Activated CD4-positive, alpha-beta memory T cell treated with anti-CD3 and anti-CD28 coated beads for 36 hours (primary cell): ENCODE measurements at regions not wholly inside any gene's neighbourhood (a gene's known extent, or its start where the extent isn't known, plus 50 kb on each side); places are given as distances from the start of the nearest gene placed in this dataset.
"Not testable (repeated sequence)": the region's sequence is repeated elsewhere in the genome, so short reads cannot be mapped to it uniquely, and the experiment has no call there.

Experiments
- CTCF ChIA-PET: fragments of 350-600 bp; sonication (Branson Sonifier 250); formaldehyde crosslinking; loops from one replicate; lab custom pipeline; 2021; ENCODE audit warnings: antibody characterized with exemption, inconsistent platforms; lab: Charles Lee
- POLR2A ChIA-PET: fragments of 350-600 bp; sonication (Branson Sonifier 250); formaldehyde crosslinking; loops from one replicate; lab custom pipeline; 2021; ENCODE audit warnings: antibody characterized with exemption; lab: Charles Lee
- DNase-seq: peaks from one replicate; pipeline ENCODE4 v3.0.0-alpha.2; 2020
- H3K27ac Mint-ChIP-seq: one replicate; pipeline ENCODE4 v1.8.0; 2021; ENCODE audit warnings: mixed read lengths
- H3K27me3 Mint-ChIP-seq: one replicate; pipeline ENCODE4 v1.8.0; 2021; ENCODE audit warnings: mixed read lengths
- H3K36me3 Mint-ChIP-seq: one replicate; pipeline ENCODE4 v1.8.0; 2021; ENCODE audit warnings: mixed read lengths
- H3K4me1 Mint-ChIP-seq: one replicate; pipeline ENCODE4 v1.8.0; 2021; ENCODE audit warnings: low read depth, mixed read lengths
- H3K4me3 Mint-ChIP-seq: one replicate; pipeline ENCODE4 v1.8.0; 2021; ENCODE audit warnings: mild to moderate bottlenecking, mixed read lengths
- H3K9me3 Mint-ChIP-seq: one replicate; pipeline ENCODE4 v1.8.0; 2021; ENCODE audit warnings: mixed read lengths
- intact Hi-C: fragments of 100-400 bp; cut with micrococcal nuclease; formaldehyde crosslinking; loops from one replicate; pipeline ENCODE4 v1.15.1; 2023

DNA sequence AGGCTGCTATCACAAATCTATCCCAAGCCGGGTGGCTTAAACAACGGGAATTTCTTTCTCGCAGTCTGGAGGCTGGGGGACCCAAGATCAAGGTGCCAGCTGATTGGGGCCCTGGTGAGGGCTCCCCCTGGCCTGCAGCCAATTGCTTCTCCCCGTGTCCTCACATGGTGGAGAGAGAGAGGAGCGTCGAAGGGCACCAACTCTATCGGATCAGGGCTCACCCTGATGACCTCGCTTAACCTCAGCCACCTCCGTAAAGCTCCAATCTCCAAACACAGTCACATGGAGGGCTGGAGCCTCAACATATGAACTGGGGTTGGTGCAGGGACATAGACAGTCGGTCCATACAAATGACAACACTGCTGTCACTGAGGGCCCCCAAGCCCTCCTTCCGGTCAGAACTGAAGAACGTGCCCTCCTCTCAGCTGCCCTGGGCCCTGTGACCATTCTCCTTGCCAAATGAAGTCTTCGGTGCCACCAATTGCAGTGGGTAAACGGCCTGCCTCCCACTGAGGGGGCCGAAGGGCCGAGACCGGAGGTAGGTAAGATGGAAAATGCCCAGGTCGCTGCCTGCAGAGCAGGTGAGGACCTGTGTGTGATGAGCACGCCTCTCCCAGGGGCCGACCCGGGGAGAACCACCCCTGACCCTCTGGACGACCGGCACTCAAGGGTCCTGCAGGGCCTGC, 211.0 kb downstream of the TOMM20 start:
- POLR2A ChIA-PET, result no interaction called here
- CTCF ChIA-PET, result no interaction called here

DNA sequence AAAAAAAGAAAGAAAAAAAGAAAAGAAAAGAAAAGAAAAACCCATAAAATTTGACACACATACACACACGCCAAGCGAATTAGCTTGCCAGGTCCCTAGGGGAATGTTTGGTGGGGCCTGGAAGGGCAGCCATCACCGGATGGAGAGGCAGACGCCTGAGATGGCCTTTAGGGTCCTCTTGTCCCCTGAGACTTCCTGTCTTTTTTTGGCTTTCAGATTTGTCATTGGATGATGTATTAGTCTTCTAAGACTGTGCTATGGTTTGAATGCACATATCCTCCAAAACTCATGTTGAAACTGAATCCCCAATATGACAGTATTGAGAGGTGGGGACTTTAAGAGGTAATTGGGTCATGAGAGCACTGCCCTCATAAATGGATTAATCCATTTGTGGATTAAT, 211.8 kb downstream of the TOMM20 start:
- intact Hi-C loops, result no loop called here
- ChIA-PET POLR2A (no interaction called here), CTCF (no interaction called here)
- Mint-ChIP-seq H3K27me3 (no peaks in the 10 kb centered on the region), H3K4me1 (peaks cover 18% of the 10 kb centered on the region), H3K4me3 (no peak overlapping the region), H3K9me3 (peaks cover 2% of the 10 kb centered on the region), H3K36me3 (no peaks in the 10 kb centered on the region), H3K27ac (no peak overlapping the region)
- no peak for DNase-seq

More for the DNA sequence above, 211.0 kb downstream of the TOMM20 start:
- intact Hi-C loops, result no loop called here
- Mint-ChIP-seq H3K36me3 (no peaks in the 10 kb centered on the region), H3K27me3 (no peaks in the 10 kb centered on the region), H3K4me3 (no peak overlapping the region), H3K4me1 (peaks cover 10% of the 10 kb centered on the region), H3K27ac (no peak overlapping the region), H3K9me3 (peaks cover 2% of the 10 kb centered on the region)
- DNase-seq, result no peak

DNA sequence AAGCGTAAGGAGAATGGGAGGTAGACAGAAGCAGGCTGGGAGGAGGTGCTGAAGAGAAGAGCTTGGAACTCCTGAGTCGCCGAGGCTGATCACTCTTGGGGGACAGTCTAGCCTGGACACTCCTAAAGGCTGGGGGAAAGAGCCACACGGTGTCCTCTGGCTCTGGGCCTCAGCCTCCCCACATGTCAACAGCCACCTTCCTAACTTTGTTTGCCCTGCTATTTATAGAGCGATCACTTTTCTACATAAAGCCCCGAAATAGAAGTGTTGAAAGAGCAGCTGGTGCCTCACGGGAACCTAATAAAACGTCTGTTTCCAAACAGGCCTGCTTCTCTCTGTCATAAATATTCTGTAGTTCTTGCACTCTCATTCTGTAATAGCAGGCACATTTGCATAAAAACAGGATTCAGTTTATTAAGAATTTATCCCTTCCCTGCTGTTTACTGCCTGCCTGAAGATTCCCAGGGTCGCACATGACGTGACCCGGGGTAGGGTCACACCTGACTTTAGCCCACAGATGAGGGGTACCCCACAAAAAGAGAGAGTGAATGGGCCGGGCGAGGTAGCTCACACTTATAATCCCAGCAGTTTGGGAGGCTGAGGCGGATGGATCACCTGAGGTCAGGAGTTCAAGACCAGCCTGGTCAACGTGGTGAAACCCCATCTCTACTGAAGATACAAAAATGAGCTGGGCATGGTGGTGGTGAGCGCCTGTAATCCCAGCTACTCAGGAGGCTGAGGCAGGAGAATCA, 212.5 kb downstream of the TOMM20 start:
- Mint-ChIP-seq H3K9me3 (peaks cover 2% of the 10 kb centered on the region), H3K4me1 (peaks cover 25% of the 10 kb centered on the region), H3K27ac (no peak overlapping the region), H3K4me3 (no peak overlapping the region), H3K27me3 (no peaks in the 10 kb centered on the region), H3K36me3 (no peaks in the 10 kb centered on the region)
- ChIA-PET POLR2A (interaction anchor here (1.2 kb wide), 1 partner anchor 10 kb away, joined by 4 read pairs; no protein-coding TSS in a partner anchor), CTCF (no interaction called here)
- intact Hi-C loops, result no loop called here
- no peak for DNase-seq

DNA sequence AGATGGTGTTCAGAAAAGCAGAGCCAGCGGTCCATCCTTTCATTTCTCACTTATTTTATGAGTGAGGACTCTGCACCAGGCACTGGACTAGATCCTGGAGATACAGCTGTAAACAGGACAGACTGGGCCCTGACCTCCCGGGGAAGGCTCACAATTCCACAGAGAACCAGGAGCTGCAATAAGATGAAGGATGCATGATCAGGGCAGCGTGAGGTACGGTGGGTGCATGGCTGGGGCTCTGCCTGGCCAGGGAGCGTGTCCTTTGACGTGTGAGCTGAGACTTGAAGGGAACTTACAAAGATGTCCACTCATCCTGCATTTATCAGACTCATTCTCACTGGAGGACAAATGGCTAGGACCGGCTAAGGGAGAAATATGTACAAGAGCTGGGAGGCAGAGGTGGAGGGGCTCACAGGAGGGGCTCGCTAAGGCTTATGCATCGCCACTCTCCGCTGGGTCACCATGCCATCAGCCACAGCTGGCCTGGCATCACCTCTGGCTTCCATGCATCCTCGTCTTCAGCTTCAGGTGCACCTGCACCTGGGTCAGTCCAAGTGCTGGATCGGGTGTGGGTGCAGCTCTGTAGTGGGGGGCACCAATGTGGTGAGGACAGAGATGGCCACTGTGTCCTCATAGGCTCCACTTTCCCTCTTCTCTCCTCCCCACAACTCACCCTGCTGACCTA, 213.9 kb downstream of the TOMM20 start:
- ChIA-PET POLR2A (interaction anchor here (1.2 kb wide), 1 partner anchor 12 kb away, joined by 4 read pairs; no protein-coding TSS in a partner anchor), CTCF (no interaction called here)
- Mint-ChIP-seq H3K27me3 (no peaks in the 10 kb centered on the region), H3K36me3 (no peaks in the 10 kb centered on the region), H3K4me1 (peaks cover 27% of the 10 kb centered on the region), H3K4me3 (no peak overlapping the region), H3K9me3 (no peaks in the 10 kb centered on the region), H3K27ac (no peak overlapping the region)
- intact Hi-C loops, result no loop called here
- DNase-seq, result no peak

DNA sequence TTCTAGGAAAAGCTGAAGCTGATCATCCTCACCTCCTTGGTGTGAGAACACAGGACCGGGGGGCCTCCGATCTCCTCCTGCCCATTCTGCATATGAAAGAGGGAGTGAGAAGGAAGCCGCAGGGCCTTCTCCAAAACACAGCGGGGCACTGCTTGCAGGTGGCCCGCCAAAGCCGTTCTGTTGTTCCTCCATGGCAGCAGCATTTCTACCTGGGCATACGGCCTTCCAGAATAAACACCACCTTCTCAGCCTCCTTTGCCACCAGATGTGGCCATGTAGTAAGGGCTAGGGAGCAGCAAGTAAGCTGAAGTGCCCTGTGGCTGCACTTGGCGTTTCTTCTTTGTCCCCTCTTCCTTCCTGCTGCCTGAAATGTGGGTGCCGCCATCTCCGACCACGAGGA, 214.9 kb downstream of the TOMM20 start:
- DNase-seq, result no peak
- no peaks in the 10 kb centered on the region for H3K27me3 Mint-ChIP-seq
- H3K27ac Mint-ChIP-seq, result no peak overlapping the region
- H3K36me3 Mint-ChIP-seq, result no peaks in the 10 kb centered on the region
- ChIA-PET CTCF (interaction anchor here (0.6 kb wide), 1 partner anchor 257 kb away, joined by 3 read pairs; no protein-coding TSS in a partner anchor), POLR2A (no interaction called here)
- intact Hi-C loops, result no loop called here
- H3K9me3 Mint-ChIP-seq, result no peaks in the 10 kb centered on the region
- H3K4me1 Mint-ChIP-seq, result peaks cover 27% of the 10 kb centered on the region
- H3K4me3 Mint-ChIP-seq, result no peak overlapping the region

DNA sequence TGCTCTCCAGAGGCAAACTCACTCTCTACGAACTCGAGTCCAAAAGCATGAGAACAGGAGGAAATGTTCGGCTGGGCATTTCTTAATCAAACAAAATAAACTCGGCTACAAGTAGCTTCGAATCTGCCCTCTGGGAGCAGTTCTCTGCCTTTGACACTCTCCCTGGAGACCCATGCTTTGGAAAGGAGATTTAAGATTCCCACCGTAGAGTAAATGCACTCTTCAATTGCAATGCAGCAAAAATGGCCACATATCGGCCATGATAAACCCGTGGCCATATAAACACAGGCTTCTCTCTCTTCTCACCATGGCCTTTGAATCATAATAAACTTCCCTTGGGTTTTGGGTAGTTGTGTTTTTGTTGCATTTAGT, 215.4 kb downstream of the TOMM20 start:
- intact Hi-C loops, result no loop called here
- ChIA-PET CTCF (interaction anchor here (0.6 kb wide), 1 partner anchor 256 kb away, joined by 3 read pairs; no protein-coding TSS in a partner anchor), POLR2A (no interaction called here)
- Mint-ChIP-seq H3K4me3 (no peak overlapping the region), H3K9me3 (no peaks in the 10 kb centered on the region), H3K27ac (no peak overlapping the region), H3K27me3 (no peaks in the 10 kb centered on the region), H3K36me3 (no peaks in the 10 kb centered on the region), H3K4me1 (peaks cover 27% of the 10 kb centered on the region)
- no peak for DNase-seq

DNA sequence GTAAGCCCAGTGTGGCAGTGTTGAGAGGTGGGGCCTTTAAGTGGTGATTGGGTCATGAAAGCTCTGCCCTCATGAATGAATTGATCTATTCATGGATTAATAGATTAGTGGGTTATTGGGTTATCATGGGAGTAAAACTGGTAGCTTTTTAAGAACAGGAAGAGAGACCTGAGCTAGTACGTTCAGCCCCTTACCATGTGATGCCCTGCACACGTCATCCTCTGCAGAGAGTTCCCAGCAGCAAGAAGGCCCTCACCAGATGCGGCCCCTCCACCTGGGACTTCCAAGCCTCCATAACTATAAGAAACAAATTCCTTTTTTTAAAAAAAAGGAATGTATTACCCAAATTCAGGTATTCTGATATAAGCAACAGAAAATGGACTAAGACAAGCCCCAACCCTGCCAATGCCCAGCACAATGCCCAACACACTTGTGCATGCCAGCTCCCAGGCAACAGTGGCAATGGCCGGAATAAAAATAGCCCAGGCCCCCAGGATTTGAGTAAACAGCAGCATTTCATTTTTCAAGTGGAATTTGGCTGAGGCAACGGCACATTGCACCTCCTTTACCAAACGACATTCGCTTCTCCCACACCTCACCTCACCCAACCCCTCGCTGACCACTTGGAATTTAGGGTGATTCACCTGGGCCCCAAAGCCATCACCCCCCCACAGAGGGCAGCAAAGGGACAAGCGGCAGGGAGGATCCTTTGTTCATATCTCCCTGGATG, 215.9 kb downstream of the TOMM20 start:
- Mint-ChIP-seq H3K27me3 (no peaks in the 10 kb centered on the region), H3K36me3 (no peaks in the 10 kb centered on the region), H3K9me3 (no peaks in the 10 kb centered on the region), H3K4me3 (no peak overlapping the region), H3K4me1 (peaks cover 27% of the 10 kb centered on the region), H3K27ac (no peak overlapping the region)
- CTCF ChIA-PET, result interaction anchor here (0.6 kb wide), 1 partner anchor 256 kb away, joined by 3 read pairs; no protein-coding TSS in a partner anchor
- intact Hi-C loops, result no loop called here
- no peak for DNase-seq
- POLR2A ChIA-PET, result no interaction called here

DNA sequence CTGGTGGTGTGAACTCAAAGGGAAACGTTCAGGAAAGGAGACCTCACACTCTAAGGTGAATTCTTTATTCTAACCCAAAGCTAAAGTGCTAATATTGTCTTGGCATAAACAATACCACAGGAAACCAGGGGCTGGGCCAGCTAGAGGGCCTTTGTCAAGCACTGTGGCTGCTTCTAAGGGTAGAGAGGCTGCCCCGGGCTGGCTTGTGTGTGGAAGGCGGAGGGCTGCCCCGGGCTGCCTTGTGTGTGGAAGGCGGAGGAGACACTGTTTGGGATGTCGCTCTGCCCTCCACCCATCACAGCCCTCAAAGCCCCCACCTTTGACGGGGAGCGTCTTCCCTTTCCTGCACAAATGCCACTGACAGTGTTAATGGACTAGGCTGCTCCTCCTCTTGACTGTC, 216.8 kb downstream of the TOMM20 start:
- Mint-ChIP-seq H3K4me3 (no peak overlapping the region), H3K4me1 (peaks cover 27% of the 10 kb centered on the region), H3K27me3 (no peaks in the 10 kb centered on the region), H3K27ac (peak overlapping the region; percentile 20), H3K36me3 (no peaks in the 10 kb centered on the region), H3K9me3 (no peaks in the 10 kb centered on the region)
- ChIA-PET CTCF (no interaction called here), POLR2A (no interaction called here)
- intact Hi-C loops, result no loop called here
- peak; percentile 22 for DNase-seq

DNA sequence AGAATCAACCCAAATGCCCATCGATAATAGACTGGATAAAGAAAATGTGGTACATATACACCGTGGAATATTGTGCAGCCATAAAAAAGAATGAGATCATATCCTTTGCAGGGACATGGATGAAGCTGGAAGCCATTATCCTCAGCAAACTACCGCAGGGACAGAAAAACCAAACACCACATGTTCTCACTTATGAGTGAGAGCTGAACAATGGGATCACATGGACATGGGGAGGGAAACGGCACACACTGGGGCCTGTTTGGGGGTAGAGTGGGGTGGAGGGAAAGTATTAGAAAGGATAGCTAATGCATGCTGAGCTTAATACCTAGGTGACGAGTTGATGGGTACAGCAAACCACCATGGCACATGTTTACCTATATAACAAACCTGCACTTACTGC, 217.5 kb downstream of the TOMM20 start:
- H3K9me3 Mint-ChIP-seq, H3K4me3 Mint-ChIP-seq, intact Hi-C loops, DNase-seq, H3K27ac Mint-ChIP-seq, H3K36me3 Mint-ChIP-seq, H3K27me3 Mint-ChIP-seq, CTCF ChIA-PET, POLR2A ChIA-PET: not testable (repeated sequence)
- H3K4me1 Mint-ChIP-seq, result peaks cover 27% of the 10 kb centered on the region

DNA sequence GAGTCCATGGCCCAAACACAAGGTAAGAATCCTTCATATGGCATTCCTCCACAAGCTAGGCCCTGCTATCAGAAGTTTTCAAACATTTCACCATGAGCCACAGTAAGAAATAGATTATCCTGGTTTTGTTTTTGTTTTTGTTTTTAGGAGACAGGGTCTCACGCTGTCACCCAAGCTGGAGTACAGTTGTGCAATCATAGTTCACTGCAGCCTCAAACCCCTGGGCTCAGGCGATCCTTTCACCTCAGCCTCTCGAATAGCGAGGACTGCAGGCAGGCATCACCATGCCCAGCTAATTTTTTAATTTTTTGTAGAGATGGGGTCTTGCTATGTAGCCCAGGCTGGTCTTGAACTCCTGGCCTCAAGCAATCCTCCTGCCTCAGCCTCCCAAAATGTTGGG, 218.8 kb downstream of the TOMM20 start:
- intact Hi-C loops, result no loop called here
- no peak for DNase-seq
- H3K27ac Mint-ChIP-seq, result no peak overlapping the region
- CTCF ChIA-PET, result no interaction called here
- no peaks in the 10 kb centered on the region for H3K9me3 Mint-ChIP-seq
- H3K4me3 Mint-ChIP-seq, result no peak overlapping the region
- no peaks in the 10 kb centered on the region for H3K36me3 Mint-ChIP-seq
- H3K4me1 Mint-ChIP-seq, result peaks cover 27% of the 10 kb centered on the region
- POLR2A ChIA-PET, result no interaction called here
- H3K27me3 Mint-ChIP-seq, result no peaks in the 10 kb centered on the region

DNA sequence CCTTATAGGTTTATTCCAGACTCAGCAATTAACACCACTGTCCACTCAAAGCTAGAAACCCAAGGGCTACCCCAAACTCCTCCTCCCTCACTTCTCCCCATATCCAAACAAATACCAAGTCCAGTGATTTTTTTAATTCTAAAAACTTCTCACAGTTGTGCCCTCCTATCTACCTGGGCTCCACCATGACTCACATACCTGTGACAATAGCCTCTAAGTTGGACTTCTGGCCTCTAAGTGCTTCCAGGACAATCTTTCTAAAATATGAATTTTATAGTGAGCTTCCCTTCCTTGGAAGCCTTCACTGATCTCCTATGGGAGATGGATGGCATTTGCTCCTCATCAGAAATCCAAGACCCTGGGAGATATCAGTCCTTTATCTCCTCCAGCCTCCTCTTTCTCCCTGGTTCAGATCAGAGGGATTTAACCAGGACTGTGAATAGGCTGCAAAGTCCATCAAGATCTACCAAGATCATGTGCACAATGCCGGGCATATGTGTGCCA, 219.3 kb downstream of the TOMM20 start:
- CTCF ChIA-PET, result no interaction called here
- Mint-ChIP-seq H3K4me3 (no peak overlapping the region), H3K4me1 (peaks cover 27% of the 10 kb centered on the region), H3K36me3 (no peaks in the 10 kb centered on the region), H3K27me3 (no peaks in the 10 kb centered on the region), H3K9me3 (no peaks in the 10 kb centered on the region), H3K27ac (no peak overlapping the region)
- intact Hi-C loops, result no loop called here
- POLR2A ChIA-PET, result no interaction called here
- no peak for DNase-seq

DNA sequence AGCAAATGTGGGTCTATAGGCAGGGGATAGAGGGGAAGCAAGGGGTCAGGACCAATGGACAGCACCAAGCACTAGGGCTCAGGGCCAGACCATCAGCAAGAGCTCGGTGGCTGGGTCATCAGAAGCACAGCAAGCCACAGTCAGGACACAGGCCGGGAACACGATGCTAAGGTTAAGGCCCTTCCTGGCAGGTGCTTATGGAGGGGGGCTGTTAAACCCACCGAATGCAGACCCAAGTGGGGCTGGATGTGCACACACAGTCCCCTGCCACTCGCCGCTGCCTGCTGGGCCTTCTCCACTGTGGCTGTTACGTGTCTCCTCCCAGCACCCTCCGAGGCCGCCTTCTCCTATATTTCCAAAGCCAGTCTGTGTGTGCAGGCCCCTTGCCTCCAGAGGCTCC, 220.1 kb downstream of the TOMM20 start:
- no peak for DNase-seq
- Mint-ChIP-seq H3K4me3 (no peak overlapping the region), H3K36me3 (no peaks in the 10 kb centered on the region), H3K27ac (no peak overlapping the region), H3K9me3 (no peaks in the 10 kb centered on the region), H3K4me1 (peaks cover 27% of the 10 kb centered on the region), H3K27me3 (no peaks in the 10 kb centered on the region)
- CTCF ChIA-PET, result no interaction called here
- POLR2A ChIA-PET, result no interaction called here
- intact Hi-C loops, result no loop called here
